Forelimb muscle (tissue), 1 donor: ENCODE measurements at regions not wholly inside any gene's neighbourhood (a gene's known extent, or its start where the extent isn't known, plus 50 kb on each side); places are given as distances from the start of the nearest gene placed in this dataset.
"Not testable (repeated sequence)": the region's sequence is repeated elsewhere in the genome, so short reads cannot be mapped to it uniquely, and the experiment has no call there.

ENCODE experiments used
- DNase-seq: peaks from one replicate; pipeline ENCODE4 v3.0.0-alpha.2; 2013; ENCODE audit warnings: low read depth

DNA sequence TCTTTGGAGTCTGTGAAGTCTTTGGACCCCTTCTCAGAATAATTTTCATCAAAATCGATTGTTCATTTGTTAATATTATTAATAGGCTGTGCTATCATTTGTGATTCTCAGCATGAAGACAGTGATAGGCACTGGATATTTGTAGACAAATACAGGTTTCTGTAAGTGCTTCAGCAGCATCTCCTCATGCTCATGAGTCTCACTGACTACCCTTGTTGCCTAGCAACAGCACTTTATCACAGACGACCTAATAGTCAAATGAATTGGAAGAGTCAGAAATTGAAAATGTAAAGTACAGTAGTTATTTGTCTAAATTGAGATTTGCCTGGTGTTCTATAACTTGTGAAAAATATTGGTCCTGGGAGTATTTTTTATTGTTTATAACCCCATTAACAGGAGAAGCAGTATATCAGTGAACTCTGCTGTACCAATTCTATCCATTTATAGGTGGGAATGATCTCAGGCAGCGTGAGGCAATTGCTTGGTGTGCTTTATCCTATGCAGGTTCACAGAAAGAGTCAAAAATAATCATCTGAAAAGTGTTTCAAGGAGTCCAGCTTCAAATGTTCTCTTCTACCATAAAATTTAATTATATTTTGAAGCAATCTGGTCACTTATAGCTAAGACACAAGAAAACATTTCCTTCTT is 684.6 kb downstream of the RFPL4B start:
- no peak for DNase-seq

DNA sequence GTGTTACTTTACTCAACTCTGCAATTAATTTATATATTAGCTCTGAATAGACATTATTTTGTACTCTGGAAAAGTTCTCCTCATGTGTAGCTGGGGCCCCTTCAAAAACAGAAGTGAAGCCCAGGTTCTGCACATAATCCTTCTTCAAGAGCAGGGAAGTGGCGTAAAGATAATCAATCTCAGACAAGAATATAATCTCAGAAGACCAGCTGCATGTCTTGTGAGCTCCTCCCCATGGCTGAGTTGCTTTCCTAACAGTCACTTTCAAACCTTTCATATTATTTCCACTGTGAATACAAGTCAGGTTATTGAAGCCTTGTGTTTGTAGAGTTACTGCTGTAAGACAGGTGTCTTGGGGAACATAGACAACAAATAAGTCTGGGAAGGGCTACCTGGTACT is 691.9 kb downstream of the RFPL4B start:
- DNase-seq, result no peak

DNA sequence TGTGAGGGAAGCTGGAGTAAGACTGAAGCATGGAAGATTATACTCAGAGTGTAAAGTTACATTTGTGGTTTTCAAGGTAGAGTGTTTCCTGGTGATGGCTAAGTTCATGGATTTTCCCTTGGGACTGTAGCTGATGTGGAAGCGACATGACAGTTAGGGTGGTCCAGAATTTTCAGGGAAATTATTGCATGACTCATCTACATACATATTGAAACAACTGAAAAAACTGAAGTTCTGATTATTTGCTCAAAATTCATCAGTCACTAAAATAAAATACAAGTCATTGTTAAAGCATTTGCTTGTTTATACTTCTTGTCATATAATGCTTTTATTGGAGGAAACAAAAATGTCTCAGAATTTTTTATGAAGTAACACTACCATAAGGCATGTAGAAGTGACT is 700.0 kb downstream of the RFPL4B start:
- no peak for DNase-seq

DNA sequence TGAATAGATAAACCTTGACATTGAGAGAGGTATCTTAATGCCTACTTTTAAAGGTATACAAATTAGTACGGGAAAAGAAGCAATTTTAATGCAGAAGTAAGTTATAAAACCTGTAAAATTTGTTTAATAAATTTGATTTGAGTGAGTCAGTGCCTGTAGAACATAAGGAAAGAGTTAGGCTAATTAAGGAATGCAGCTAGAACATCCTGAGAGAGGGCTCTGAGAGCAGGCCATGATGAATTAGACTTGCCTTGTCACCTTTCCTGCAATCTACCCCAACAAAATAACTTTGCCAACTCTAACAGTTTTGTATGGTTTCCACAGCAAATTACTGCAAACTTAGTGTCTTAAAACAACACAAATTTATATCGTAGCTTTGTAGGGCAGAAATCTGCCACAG is 700.8 kb downstream of the RFPL4B start:
- DNase-seq, result no peak

DNA sequence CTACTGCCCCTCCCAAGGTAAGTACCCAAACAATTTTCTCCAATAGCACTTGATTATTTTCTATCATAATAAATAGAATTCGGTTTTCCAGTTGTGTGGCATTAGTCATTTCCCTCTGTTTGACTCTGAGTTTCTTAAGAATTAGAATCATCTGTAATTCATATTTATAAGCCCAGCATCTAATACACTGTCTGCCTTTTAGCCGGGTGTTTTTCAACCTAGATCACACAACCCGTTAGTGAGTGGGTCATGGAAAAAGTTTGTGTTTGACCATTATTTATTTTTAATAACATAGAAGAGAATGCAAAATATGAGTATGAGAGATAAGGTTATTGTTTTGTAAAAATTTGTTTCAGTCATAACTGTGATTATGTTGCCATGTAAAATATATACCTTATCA is 701.6 kb downstream of the RFPL4B start:
- DNase-seq, result no peak

DNA sequence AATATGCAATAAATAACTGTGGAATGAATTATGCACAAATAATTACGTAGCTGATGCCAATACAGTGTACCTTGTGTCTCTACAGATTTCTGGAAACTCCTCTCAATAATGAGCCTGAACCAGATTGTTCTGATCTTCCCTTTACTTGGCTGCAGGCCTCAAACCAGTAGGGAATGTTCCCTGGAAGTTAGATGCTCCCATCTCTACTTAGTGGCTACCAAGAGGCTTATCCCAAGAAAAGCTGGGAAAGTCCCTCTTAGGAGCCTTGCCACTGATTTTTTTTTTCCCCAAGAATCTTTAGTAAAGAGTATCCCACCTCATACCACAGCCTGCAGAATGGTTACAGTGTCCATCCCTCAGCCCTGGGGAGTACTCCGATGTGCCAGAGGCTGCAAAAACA is 702.1 kb downstream of the RFPL4B start:
- DNase-seq, result no peak

DNA sequence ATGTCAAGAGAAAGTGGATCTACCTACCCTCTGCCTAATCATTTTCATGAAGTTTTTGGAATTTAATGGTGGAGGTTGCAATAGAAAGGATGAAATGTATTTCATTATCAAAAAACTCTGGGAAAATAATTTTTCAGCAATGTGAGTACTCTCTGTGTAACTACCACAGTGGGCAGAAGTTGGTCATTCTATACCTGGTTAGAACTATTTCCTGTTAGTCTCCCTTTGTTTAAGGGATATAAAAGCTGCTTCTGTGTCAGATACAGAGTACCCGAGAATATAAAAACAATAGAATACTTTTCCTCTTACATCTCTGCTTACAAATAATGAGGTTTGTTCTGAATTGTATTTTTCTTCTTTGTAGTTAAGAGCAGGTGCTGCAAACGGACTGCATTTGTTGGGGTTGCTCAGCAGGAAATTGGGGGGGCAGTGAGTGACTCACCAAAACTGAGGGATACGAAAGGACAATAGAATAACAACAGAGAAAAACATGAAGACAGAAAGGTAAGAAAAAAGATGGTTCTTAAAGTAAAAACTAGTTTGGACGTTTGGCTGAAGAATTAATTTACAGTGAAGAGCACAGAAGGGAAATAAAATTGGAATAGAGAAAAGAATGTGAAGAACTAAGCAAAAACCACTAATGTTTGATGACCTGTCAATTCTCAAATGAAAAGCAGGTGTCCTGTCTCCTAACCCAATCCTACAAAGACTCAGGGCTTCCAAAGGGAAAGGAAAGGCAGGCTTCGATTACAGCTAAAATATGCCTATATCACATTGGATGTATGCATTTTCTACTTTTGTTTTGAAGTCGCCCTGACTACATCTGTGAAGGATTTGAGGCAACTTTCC is 703.1 kb downstream of the RFPL4B start:
- DNase-seq, result no peak

DNA sequence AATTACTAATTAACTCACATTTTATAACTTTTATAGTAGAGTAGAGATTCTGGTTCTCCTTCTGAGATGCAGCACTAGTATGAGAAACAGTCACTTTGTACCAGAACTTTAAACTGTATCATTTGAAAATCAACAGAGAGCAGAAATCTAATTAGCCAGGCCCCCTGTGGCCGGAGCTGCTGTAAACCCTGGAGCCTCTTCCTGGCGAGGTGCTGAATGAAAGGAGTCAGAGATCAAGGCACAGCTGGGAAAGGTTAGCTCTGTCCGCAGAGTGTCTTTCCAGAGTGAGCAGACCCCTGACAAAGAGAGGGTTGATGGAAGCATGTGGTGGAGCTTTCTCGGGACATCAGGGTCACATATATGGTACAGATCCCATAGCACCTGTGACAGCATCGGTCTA is 703.8 kb downstream of the RFPL4B start:
- no peak for DNase-seq

DNA sequence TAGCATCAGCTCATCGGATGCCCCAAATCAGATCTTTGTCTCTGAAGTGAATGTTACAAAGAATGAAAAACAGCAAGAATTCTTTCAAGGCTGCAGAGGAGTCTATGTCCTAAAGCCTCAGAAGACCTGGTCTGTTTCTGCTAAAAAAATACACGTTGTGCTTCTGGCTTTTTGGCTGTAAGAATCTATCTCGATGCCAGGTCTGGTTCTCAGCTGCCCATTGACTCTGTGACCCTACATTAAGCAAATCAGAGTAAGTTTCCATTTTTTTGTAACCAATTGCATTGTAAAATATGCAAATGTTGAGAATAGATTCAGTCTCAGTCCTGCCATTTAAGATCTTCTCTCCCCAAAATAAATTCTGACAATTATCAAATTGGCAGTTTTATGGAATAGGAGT is 705.4 kb downstream of the RFPL4B start:
- DNase-seq, result no peak

DNA sequence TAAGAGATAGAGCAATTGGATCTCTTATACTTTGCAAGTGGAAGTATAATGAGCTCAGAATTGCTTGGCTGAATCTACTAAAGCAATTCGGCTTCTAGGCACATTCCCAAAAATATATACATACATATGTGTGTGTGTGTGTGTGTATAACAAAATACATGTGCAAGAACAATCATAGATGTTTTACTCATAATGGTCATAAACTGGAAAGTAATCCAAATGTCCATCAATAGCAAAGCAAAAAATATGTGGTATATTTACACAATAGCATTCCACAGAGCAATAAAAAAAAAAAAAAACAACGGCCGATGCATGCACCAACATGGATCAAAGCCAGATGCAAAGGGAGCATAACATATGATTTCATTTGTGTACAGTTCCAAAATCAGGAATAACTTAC is 707.9 kb downstream of the RFPL4B start:
- no peak for DNase-seq

DNA sequence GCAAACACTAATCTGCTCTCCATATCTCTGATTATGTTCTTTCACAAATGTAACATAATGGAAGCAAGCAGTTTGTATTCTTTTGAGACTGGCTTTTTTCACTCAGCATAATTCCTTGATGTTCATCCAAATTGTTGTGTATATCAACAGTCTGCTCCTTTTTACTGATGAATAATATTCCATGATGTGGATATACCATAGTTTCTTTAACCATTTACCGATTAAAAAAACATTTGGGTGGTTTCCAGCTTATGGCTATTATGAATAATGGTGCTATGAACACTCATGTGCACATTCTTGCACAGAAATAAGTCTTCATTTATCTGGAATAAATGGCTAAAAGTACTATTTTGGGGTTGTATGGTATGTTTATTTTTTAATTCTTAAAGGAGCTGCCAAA is 708.9 kb downstream of the RFPL4B start:
- DNase-seq, result no peak

DNA sequence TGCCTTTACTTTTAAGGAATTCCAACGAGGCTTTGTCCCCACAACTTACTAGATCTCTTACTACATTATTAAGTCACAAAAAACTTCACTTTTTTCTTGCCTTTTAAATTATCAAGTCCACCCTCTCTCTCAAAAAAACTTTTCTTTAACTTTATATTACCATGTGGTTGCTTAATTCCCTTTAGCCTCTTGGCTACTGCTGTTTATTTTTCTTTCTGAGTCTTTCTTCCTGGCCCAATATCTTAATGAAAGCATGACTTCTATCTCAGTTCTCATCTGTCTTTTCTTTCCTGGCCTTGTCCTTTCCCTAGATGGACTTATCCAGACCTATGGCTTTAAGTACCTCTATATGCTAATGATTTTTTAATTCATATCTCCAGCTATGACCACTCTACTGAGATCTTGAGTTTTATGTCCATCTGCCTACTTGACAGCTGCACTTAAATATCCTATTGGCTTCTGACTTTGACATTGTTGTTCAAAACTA is 710.5 kb downstream of the RFPL4B start:
- no peak for DNase-seq

DNA sequence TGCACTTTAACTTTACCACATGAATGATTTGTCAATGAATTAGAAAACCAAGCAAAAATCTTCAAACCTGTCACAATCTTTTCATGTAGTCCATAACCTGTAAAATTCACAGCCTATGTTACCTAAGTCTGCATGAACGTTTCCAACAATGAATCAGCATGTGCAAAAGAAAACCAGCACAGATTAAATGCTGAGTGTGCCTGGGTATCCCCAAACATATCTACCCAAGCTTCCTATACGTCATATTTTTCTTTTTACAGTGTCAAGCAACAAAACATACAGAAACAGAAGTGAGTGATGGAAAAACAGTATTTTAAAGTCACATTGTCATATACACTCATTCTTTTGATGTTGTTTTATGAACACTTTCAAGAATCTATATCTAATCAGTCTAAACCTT is 713.5 kb downstream of the RFPL4B start:
- DNase-seq, result no peak

DNA sequence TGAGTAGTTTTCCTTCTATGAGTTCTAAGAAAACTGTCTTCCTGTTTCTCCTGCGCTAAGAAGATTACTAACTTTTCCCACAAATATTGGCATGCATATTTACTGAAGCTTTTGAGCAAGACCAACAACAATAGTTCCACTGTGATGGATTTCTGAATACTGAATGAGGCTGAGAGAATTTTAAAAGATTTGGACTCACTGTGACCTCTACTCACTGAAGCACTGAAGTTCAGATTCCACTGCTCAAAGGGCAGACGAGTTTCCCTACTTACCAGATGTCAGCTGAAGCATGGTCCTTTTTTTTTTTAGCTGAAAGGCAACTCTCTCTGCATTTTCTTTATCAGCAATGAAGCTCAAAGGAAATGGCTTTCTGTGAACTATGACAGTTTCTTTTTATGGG is 718.5 kb downstream of the RFPL4B start:
- no peak for DNase-seq

DNA sequence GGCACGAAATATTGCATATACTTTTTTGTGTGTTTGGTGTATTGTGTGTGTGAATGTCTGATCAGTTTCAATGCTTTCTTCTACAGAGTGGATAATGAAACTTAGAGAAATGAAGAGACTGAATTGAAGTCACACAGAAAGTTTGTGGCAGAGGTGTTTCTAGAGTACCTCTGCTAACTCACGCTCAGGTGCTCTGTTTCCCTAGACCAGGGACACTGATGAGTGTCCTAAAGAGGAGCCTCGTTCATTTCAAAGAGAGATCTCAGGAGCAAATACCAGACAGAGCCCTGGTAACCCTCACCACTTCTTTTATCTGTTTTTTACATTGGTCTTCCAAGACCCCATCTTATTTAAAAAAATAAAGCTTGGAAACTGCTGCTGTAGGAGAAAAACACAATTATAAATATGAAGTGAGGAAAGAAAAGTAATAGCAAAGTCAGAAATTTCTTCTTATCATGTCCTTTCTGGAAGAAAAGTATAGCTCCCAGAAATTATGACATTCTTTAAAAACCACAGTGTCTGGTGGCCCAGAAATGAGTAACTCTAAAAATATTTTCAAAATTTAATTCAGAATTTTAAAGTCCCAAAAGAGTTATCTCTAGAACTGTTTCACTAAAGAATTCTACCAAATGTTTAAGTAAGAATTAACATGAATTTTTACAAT is 720.6 kb downstream of the RFPL4B start:
- no peak for DNase-seq

DNA sequence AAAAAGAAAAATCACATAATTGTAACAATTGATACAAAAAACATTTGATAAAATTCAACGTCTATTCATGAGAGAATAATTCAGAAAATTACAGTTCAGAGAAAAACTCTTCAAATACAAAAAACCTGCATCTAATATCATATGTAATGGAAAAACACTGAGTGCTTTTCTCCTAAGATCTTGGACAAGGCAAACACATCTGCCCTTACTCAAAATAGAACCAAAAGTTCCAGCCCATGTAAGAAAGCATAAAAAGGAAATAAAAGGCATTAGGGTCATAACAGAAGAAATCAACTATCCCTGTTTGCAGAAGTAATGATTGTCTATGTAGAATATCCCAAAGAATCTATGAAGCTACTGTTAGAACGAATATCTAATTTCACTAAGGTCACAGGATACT is 721.4 kb downstream of the RFPL4B start:
- DNase-seq, result no peak

DNA sequence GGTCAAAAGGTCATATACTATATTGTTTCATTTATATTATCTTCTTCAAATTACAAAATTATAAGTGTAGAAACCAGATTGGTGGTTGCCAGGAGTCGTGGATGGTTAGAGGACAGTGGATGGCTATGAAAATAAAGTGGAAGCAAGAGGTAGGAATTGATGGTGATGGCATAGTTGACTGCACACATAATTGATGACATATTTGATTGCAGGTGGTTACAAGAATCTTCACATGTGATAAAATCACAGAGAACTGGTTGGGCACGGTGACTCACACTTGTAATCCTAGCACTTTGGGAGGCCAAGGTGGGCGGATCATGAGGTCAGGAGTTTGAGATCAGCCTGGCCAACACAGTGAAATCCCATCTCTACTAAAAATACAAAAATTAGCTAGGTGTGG is 723.6 kb downstream of the RFPL4B start:
- DNase-seq, result not testable (repeated sequence)

DNA sequence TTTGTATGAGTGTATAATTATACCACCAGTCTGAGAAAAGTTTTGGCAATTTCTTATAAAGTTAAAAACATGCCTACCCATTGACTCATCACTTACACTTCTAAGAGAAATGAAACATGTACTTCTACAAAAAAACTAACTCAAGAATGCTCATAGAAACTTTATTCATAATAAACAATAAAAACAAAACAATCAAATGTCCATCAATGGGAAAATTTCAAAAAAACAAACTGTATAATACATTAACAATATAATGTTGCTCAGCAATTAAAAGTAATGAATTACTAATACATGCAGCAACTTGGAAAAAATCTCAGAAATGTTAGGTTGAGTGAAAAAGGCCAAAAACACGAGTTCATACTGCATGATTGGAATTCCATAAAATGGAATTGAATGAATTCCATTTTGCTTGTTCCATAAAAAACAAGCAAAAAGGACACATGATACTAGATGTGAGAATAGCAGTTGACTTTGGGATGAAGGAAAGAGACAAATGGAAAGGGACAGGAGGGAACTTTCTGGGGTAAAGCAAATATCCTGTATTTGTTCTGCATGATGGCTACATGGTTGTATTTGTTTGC is 726.6 kb downstream of the RFPL4B start:
- DNase-seq, result no peak

DNA sequence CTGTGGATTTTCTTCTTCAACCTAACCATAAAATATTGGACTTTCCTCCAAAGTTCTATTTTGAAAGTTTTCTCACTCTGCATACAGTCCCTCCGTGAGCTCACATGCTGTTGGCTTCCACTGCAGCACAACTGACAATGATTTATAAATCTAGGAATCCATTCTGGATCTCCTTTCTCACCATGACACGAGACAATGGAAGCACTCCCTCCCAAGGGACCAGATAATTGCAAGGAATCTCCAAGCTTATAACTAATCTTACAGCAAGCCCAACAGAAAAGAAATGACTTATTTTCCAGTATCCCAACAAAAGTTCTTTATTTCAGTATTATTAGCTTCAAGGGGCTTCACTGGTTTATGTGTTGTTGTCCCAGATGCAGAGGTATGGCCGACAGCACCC is 729.0 kb downstream of the RFPL4B start:
- no peak for DNase-seq

DNA sequence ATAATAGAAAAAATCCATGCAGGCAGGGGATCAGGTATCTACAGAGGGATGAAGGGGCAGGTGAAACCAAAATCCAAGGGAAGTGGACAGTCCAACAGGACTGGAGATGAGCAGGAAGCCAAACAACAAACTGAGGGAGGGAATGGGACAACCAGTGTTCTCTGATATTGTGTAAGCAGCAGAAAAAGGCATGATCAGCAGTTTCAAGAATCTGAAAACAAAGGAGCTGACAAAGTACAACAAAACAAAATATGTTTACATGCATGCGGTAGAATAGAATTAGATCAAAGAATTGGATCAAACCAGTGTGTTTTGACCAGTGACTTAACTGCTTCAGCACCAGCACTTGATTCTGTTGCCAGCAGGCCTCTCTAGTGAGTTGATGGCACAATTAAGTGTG is 729.7 kb downstream of the RFPL4B start:
- no peak for DNase-seq

DNA sequence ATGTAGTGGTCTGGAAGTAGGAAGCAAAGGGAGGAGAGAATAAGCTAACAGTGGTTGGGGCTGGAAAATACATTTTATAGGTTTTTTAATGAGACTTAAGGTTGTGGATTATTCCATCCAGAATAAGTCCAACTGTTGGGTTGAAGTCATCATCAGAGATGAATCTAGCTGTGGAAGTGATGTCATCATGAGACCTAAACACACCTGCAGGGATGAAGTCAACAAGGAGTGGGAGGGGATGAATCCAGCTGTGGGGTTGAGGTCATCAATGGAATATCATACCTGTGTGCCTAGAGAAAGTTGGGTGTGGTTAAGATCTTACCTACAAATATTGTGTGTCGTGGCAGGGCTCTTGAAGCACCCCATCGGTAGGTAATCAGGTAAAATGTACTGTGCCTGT is 730.7 kb downstream of the RFPL4B start:
- no peak for DNase-seq

DNA sequence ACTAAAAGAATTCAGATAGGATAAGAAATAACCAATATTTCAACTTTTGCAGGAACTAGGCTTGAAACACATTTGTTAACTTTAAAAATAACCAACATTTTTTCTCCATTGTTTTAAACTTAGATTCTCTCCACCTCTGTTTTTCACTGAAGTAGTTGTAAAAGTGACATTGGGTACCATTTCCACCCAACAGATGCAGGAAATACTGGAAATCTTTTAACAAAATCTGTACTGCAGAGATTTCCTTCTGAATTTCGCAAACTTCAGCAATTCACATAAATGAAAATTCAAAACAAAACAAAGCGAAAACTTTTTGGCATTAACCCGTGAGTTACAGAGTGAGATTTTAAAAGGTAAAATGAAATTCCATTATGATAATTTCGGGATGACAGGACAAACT is 731.7 kb downstream of the RFPL4B start:
- no peak for DNase-seq

DNA sequence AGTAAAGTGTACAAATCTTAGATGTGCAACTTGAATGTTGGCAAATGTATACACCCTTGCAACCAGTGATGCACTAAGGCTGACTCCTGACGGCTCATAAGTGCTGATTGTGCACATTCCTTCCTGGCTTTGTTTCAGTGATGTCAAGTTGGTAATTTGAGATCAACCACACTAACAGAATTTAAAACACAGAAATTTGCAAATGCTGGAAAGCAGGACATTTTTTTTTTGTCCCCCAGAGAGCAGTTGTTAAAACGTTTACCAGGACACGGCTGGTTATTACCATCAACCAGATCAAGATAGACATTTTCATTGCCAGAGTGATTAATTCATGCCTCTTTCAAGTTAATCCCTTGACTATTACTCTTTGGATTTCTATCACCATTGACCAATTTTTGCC is 735.6 kb downstream of the RFPL4B start:
- DNase-seq, result no peak
